AG09319 (cell line): ENCODE measurements at regions not wholly inside any gene's neighbourhood (a gene's known extent, or its start where the extent isn't known, plus 50 kb on each side); places are given as distances from the start of the nearest gene placed in this dataset.
"Not testable (repeated sequence)": the region's sequence is repeated elsewhere in the genome, so short reads cannot be mapped to it uniquely, and the experiment has no call there.

Experiments used
- DNase-seq: peaks from one replicate; pipeline ENCODE4 v3.0.0-alpha.2; 2010; ENCODE audit warnings: low read depth; ENCODE audit errors: extremely low read depth
- CTCF ChIP-seq: IDR thresholded peaks from 2 replicates; pipeline ENCODE4 v1.5.1; 2011; ENCODE audit warnings: low read depth, mild to moderate bottlenecking, inconsistent platforms, low read length, moderate library complexity

GRCh38 chr15:20680257-20680815 lies 138.7 kb upstream of the GOLGA6L6 start:
- DNase-seq: not testable (repeated sequence)

DNA sequence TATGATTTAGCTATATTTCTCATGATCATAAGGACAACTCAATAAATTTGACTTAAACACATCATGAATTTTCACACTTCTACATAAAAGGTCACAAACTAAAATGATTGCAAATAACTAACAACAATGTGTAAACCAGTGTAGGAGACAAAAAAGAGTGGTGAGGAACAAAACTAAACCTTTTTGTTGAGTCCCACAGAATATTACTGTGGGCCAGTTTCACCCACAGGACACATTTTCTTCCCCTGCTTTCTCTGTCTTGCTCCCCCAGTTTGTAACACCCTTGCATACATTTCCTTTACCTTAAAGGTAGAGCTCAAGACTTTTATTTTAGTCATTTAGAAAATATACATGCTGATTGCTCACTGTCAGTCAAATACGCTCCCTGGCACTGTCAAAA lies 130.9 kb upstream of the GOLGA6L6 start:
- TF ChIP-seq CTCF: no peak
- DNase-seq: no peak

GRCh38 chr15:20671675-20672074 lies 130.1 kb upstream of the GOLGA6L6 start:
- TF ChIP-seq CTCF: no peak

DNA sequence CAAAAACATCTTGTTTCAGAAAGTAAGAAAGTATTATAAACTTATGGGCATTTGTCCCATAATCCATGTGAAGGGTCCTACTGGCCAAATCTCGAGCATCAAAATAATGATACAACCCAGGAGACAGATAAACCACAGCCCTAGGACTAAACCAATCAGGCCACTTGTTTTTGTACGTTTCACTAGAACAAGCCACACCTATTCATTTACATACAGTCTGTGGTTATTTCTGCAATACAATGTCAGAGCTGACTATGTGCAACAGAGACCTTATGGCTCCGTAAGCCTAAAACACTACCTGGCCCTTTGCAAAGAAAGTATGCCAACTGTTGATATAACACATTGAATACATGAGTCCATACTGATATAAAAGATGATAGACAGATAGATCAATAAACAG lies 124.8 kb upstream of the GOLGA6L6 start:
- not testable (repeated sequence) for DNase-seq

More at GRCh38 chr15:20671675-20672074, 130.1 kb upstream of the GOLGA6L6 start:
- DNase-seq: no peak

DNA sequence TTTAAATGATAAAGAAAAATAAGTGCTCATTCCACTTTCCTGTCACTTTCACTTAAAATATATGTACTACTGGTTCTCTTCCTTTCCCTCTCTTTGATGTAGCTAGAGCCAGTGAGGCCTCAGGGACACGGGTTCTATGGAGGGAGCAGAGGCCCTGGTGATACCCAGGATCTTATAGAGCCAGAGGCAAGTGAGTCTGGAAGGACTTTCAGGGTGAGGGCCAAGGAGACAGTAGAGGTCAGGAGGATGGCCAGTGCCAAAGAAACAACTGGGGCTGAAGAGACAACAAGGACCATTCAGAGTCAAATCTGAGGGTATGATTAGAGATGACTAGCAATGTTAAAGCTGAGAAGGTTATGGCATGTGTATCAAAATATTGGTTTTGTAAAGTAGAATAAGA lies 124.1 kb upstream of the GOLGA6L6 start:
- no peak for TF ChIP-seq CTCF
- DNase-seq: no peak

GRCh38 chr15:20659265-20659664 lies 117.7 kb upstream of the GOLGA6L6 start:
- DNase-seq: no peak
- no peak for TF ChIP-seq CTCF

DNA sequence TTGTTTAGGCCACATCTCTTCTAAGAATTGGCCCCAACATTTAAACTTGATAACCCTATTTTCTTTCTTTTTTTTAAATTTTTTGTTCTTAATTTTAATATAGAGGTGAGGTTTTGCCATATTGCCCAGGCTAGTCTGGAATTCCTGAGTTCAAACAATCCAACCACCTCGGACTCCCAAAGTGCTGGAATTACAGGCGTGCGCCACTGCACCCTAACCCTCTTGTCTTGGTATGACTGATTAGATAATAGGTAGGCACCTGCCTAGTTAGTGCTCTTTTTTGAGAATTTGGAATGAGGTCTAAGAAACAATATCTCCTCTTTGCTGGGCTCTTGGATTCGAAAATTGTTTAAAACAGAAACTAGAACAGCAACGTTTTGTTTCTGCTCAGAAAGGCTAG lies 116.4 kb upstream of the GOLGA6L6 start:
- TF ChIP-seq CTCF: no peak
- no peak for DNase-seq

- TF ChIP-seq CTCF: no peak
- no peak for DNase-seq
Measured at GRCh38 chr15:20657084-20657483, 115.5 kb upstream of the GOLGA6L6 start.
